SK-N-SH (cell line): ENCODE measurements at regions not wholly inside any gene's neighbourhood (a gene's known extent, or its start where the extent isn't known, plus 50 kb on each side); places are given as distances from the start of the nearest gene placed in this dataset.

Source experiments
- CTCF ChIA-PET: fragments of 300-600, 350-600 bp; formaldehyde crosslinking; extraction: SDS; loops from one replicate; lab custom pipeline; 2021; lab: Yijun Ruan, JAX
- POLR2A ChIA-PET: fragments of 350-600 bp; sonication (Branson Sonifier 250); formaldehyde crosslinking; extraction: SDS; loops from one replicate; lab custom pipeline; 2020; ENCODE audit warnings: antibody characterized with exemption, inconsistent platforms; lab: Yijun Ruan, JAX
- DNase-seq: peaks from one replicate; pipeline ENCODE4 v3.0.0; 2012
- H2AFZ ChIP-seq: fragments of 200-600 bp; sonication (generic); 2 replicates; pipeline ENCODE4 v1.8.1; 2016; ENCODE audit warnings: antibody characterized with exemption, mild to moderate bottlenecking, low read depth
- H3F3A ChIP-seq: fragments of 200-600 bp; sonication (generic); replicated peaks from 2 replicates; pipeline ENCODE3; 2016; ENCODE audit warnings: antibody characterized with exemption, mild to moderate bottlenecking; ENCODE audit not compliant: insufficient read depth
- H3K27ac ChIP-seq, 2 experiments: fragments of 200-500 bp in 1 of 2; fragments of 200-600 bp in 1 of 2; sonication (Bioruptor generic) in 1 of 2; sonication (generic), shearing (Covaris generic) in 1 of 2; 2 replicates each; pipeline versions ENCODE4 v1.5.1 to v1.6.1; 2014 to 2016; ENCODE audit warnings: low read depth in 2 of 2, inconsistent platforms in 1 of 2, low read length in 1 of 2, mild to moderate bottlenecking in 1 of 2, mixed read lengths in 1 of 2
- H3K27me3 ChIP-seq: fragments of 200-600 bp; sonication (generic), shearing (Covaris generic); 2 replicates; pipeline ENCODE4 v1.6.1; 2016; ENCODE audit warnings: mixed run types; ENCODE audit not compliant: insufficient read depth
- H3K36me3 ChIP-seq, 2 experiments: fragments of 200-500 bp in 1 of 2; fragments of 200-600 bp in 1 of 2; sonication (Bioruptor generic) in 1 of 2; sonication (generic) in 1 of 2; replicated peaks in 1 of 2; 2 replicates each; pipeline versions ENCODE3 to v1.5.1; 2014 to 2016; ENCODE audit warnings: low read length in 1 of 2, mild to moderate bottlenecking in 1 of 2; ENCODE audit not compliant: insufficient read depth in 2 of 2, control insufficient read depth in 1 of 2
- H3K4me1 ChIP-seq, 2 experiments: fragments of 200-500 bp in 1 of 2; fragments of 200-600 bp in 1 of 2; sonication (Bioruptor generic) in 1 of 2; sonication (generic), shearing (Covaris generic) in 1 of 2; 2 replicates each; pipeline versions ENCODE4 v1.5.1 to v1.6.1; 2014 to 2016; ENCODE audit warnings: low read depth in 1 of 2, low read length in 1 of 2, mixed run types in 1 of 2; ENCODE audit not compliant: insufficient read depth in 2 of 2, control insufficient read depth in 1 of 2
- H3K4me2 ChIP-seq: fragments of 200-600 bp; sonication (generic), shearing (Covaris generic); 2 replicates; pipeline ENCODE4 v1.6.1; 2017; ENCODE audit warnings: mixed run types
- H3K4me3 ChIP-seq, 2 experiments: fragments of 200-500 bp in 1 of 2; fragments of 200-600 bp in 1 of 2; sonication (Bioruptor generic) in 1 of 2; sonication (generic), shearing (Covaris generic) in 1 of 2; 2 replicates each; pipeline versions ENCODE4 v1.5.1 to v1.8.1; 2014 to 2016; ENCODE audit warnings: low read depth in 2 of 2, inconsistent platforms in 1 of 2, low read length in 1 of 2, mild to moderate bottlenecking in 1 of 2, mixed read lengths in 1 of 2, moderate library complexity in 1 of 2
- H3K79me2 ChIP-seq: fragments of 200-600 bp; sonication (generic); 2 replicates; pipeline ENCODE4 v1.8.1; 2017; ENCODE audit warnings: mild to moderate bottlenecking; ENCODE audit not compliant: insufficient read depth
- H3K9ac ChIP-seq: fragments of 200-600 bp; sonication (generic); 2 replicates; pipeline ENCODE4 v1.6.1; 2017; ENCODE audit warnings: mixed run types
- H3K9me2 ChIP-seq: fragments of 200-600 bp; sonication (generic); 2 replicates; pipeline ENCODE4 v1.6.1; 2017; ENCODE audit warnings: mixed run types
- H3K9me3 ChIP-seq: fragments of 200-600 bp; sonication (generic); 2 replicates; pipeline ENCODE4 v1.6.1; 2017; ENCODE audit warnings: mixed run types, mild to moderate bottlenecking, moderate library complexity
- H4K20me1 ChIP-seq: fragments of 200-600 bp; sonication (generic); 2 replicates; pipeline ENCODE4 v1.6.1; 2017; ENCODE audit warnings: mild to moderate bottlenecking, mixed run types; ENCODE audit not compliant: insufficient read depth
- CHD2 ChIP-seq: fragments of 150-350 bp; IDR thresholded peaks from 2 replicates; pipeline ENCODE4 v1.6.1; 2018; ENCODE audit warnings: low read length; ENCODE audit not compliant: partially characterized antibody
- EP300 ChIP-seq, 2 experiments: IDR thresholded peaks; 2 replicates each; pipeline versions ENCODE4 v1.4.0 to v1.6.1; 2012; ENCODE audit warnings: borderline replicate concordance in 1 of 2, low read depth in 1 of 2, low read length in 1 of 2
- EZH2phosphoT487 ChIP-seq: fragments of 200-600 bp; sonication (generic); IDR thresholded peaks from 2 replicates; pipeline ENCODE4 v1.6.1; 2017; ENCODE audit warnings: low read depth, mixed run types, mild to moderate bottlenecking, antibody characterized with exemption, moderate library complexity, borderline replicate concordance
- FOXM1 ChIP-seq: IDR thresholded peaks from 2 replicates; pipeline ENCODE4 v1.4.0; 2012; ENCODE audit warnings: low read depth, mild to moderate bottlenecking
- GABPA ChIP-seq: IDR thresholded peaks from 2 replicates; pipeline ENCODE4 v1.4.0; 2012; ENCODE audit warnings: low read depth, mild to moderate bottlenecking
- MEF2A ChIP-seq: IDR thresholded peaks from 2 replicates; pipeline ENCODE4 v1.4.0; 2012; ENCODE audit warnings: low read depth, borderline replicate concordance
- MXI1 ChIP-seq: IDR thresholded peaks from 2 replicates; pipeline ENCODE4 v1.6.1; 2012; ENCODE audit warnings: mild to moderate bottlenecking, low read depth, low read length, improper control_type of control experiment
- RAD21 ChIP-seq: IDR thresholded peaks from 2 replicates; pipeline ENCODE4 v1.6.1; 2012; ENCODE audit warnings: mild to moderate bottlenecking, low read length
- RCOR1 ChIP-seq: fragments of 150-350 bp; IDR thresholded peaks from 2 replicates; pipeline ENCODE4 v1.6.1; 2017; ENCODE audit warnings: antibody characterized with exemption, low read length
- SIN3A ChIP-seq: IDR thresholded peaks from 2 replicates; pipeline ENCODE4 v1.6.1; 2012; ENCODE audit warnings: low read depth, mild to moderate bottlenecking, low read length, moderate library complexity, borderline replicate concordance
- SMC3 ChIP-seq: IDR thresholded peaks from 2 replicates; pipeline ENCODE4 v1.6.1; 2012; ENCODE audit warnings: low read depth, low read length, improper control_type of control experiment
- TCF12 ChIP-seq: IDR thresholded peaks from 2 replicates; pipeline ENCODE4 v1.4.0; 2012
- YY1 ChIP-seq: IDR thresholded peaks from 2 replicates; pipeline ENCODE4 v1.4.0; 2012; ENCODE audit warnings: low read depth, mild to moderate bottlenecking
- WGBS: methylation state at CpG from one replicate; pipeline ENCODE4 v1.1.6; 2017; ENCODE audit warnings: low lambda C conversion rate; 5-methylcytosine and 5-hydroxymethylcytosine counted together
- TF ChIP-seq, protein P1 (sequence below): fragments of 200-600 bp; sonication (generic); IDR thresholded peaks from 2 replicates; pipeline ENCODE4 v1.6.1; 2017; ENCODE audit warnings: antibody characterized with exemption, mild to moderate bottlenecking, moderate library complexity
- TF ChIP-seq, protein P2 (sequence below): IDR thresholded peaks from 2 replicates; pipeline ENCODE4 v1.4.0; 2012; ENCODE audit warnings: low read depth, borderline replicate concordance
- TF ChIP-seq, protein P3 (sequence below): IDR thresholded peaks from 2 replicates; pipeline ENCODE4 v1.6.1; 2012; ENCODE audit warnings: mild to moderate bottlenecking, low read depth, low read length, moderate library complexity
- TF ChIP-seq, protein P4 (sequence below): IDR thresholded peaks from 2 replicates; pipeline ENCODE4 v1.4.0; 2012; ENCODE audit warnings: low read depth, borderline replicate concordance
- TF ChIP-seq, protein P5 (sequence below): IDR thresholded peaks from 2 replicates; pipeline ENCODE4; 2012

DNA sequence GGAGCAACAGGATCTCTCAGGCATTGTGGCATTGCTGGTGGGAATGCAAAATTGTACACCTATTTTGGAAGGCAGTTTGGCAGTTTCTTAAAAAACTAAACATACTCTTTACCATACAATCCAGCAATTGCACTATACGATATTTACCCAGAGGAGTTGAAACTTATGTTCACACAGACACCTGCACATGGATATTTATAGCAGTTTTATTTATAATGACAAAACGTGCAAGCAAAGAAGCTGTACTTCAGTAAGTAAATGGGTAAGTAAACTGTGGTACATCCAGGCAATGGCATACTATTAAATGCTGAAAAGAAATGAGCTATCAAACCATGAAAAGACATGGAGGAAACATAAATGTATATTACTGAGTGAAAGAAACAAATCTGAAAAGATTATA lies 71.6 kb upstream of the UBAC2 start:
- ChIA-PET POLR2A (no interaction called here), CTCF (interaction anchor here (0.6 kb wide), 1 partner anchor 73 kb away, joined by 4 read pairs; no protein-coding TSS in a partner anchor)
- Histone ChIP-seq H4K20me1 (no peaks in the 10 kb centered on the region), H3K4me3 (no peak overlapping the region), H3F3A (no peaks in the 10 kb centered on the region), H3K9me3 (no peaks in the 10 kb centered on the region), H3K4me1 (0 out of 4 replicates have a peak, but pooled peaks cover 0 to 5% of the 10 kb centered on the region in 2 experiments), H3K36me3 (no peaks in the 10 kb centered on the region), H3K4me2 (no peak overlapping the region), H3K79me2 (no peaks in the 10 kb centered on the region), H3K27ac (no peak overlapping the region), H3K27me3 (no peaks in the 10 kb centered on the region), H3K9ac (no peak overlapping the region), H3K9me2 (no peaks in the 10 kb centered on the region), H2AFZ (no peak overlapping the region)
- WGBS = 53% methylated on average over 2 of the region's 2 CpGs
- TF ChIP-seq RAD21 (no peak), YY1 (no peak), CHD2 (no peak), FOXM1 (no peak), EZH2phosphoT487 (no peak), SMC3 (no peak), MXI1 (no peak), RCOR1 (no peak), GABPA (no peak), MEF2A (no peak), EP300 (IDR thresholded peaks at IDR 0.05; ENCODE audit: borderline replicate concordance in 1 of 2, low read depth in 1 of 2, low read length in 1 of 2) (no peak), SIN3A (no peak), TCF12 (no peak)
- TF ChIP-seq, protein P1, sequence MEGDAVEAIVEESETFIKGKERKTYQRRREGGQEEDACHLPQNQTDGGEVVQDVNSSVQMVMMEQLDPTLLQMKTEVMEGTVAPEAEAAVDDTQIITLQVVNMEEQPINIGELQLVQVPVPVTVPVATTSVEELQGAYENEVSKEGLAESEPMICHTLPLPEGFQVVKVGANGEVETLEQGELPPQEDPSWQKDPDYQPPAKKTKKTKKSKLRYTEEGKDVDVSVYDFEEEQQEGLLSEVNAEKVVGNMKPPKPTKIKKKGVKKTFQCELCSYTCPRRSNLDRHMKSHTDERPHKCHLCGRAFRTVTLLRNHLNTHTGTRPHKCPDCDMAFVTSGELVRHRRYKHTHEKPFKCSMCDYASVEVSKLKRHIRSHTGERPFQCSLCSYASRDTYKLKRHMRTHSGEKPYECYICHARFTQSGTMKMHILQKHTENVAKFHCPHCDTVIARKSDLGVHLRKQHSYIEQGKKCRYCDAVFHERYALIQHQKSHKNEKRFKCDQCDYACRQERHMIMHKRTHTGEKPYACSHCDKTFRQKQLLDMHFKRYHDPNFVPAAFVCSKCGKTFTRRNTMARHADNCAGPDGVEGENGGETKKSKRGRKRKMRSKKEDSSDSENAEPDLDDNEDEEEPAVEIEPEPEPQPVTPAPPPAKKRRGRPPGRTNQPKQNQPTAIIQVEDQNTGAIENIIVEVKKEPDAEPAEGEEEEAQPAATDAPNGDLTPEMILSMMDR = no peak
- TF ChIP-seq, protein P2, sequence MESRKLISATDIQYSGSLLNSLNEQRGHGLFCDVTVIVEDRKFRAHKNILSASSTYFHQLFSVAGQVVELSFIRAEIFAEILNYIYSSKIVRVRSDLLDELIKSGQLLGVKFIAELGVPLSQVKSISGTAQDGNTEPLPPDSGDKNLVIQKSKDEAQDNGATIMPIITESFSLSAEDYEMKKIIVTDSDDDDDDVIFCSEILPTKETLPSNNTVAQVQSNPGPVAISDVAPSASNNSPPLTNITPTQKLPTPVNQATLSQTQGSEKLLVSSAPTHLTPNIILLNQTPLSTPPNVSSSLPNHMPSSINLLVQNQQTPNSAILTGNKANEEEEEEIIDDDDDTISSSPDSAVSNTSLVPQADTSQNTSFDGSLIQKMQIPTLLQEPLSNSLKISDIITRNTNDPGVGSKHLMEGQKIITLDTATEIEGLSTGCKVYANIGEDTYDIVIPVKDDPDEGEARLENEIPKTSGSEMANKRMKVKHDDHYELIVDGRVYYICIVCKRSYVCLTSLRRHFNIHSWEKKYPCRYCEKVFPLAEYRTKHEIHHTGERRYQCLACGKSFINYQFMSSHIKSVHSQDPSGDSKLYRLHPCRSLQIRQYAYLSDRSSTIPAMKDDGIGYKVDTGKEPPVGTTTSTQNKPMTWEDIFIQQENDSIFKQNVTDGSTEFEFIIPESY = no peak
- TF ChIP-seq, protein P3, sequence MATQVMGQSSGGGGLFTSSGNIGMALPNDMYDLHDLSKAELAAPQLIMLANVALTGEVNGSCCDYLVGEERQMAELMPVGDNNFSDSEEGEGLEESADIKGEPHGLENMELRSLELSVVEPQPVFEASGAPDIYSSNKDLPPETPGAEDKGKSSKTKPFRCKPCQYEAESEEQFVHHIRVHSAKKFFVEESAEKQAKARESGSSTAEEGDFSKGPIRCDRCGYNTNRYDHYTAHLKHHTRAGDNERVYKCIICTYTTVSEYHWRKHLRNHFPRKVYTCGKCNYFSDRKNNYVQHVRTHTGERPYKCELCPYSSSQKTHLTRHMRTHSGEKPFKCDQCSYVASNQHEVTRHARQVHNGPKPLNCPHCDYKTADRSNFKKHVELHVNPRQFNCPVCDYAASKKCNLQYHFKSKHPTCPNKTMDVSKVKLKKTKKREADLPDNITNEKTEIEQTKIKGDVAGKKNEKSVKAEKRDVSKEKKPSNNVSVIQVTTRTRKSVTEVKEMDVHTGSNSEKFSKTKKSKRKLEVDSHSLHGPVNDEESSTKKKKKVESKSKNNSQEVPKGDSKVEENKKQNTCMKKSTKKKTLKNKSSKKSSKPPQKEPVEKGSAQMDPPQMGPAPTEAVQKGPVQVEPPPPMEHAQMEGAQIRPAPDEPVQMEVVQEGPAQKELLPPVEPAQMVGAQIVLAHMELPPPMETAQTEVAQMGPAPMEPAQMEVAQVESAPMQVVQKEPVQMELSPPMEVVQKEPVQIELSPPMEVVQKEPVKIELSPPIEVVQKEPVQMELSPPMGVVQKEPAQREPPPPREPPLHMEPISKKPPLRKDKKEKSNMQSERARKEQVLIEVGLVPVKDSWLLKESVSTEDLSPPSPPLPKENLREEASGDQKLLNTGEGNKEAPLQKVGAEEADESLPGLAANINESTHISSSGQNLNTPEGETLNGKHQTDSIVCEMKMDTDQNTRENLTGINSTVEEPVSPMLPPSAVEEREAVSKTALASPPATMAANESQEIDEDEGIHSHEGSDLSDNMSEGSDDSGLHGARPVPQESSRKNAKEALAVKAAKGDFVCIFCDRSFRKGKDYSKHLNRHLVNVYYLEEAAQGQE = no peak
- TF ChIP-seq, protein P4, sequence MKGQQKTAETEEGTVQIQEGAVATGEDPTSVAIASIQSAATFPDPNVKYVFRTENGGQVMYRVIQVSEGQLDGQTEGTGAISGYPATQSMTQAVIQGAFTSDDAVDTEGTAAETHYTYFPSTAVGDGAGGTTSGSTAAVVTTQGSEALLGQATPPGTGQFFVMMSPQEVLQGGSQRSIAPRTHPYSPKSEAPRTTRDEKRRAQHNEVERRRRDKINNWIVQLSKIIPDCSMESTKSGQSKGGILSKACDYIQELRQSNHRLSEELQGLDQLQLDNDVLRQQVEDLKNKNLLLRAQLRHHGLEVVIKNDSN = no peak
- TF ChIP-seq, protein P5, sequence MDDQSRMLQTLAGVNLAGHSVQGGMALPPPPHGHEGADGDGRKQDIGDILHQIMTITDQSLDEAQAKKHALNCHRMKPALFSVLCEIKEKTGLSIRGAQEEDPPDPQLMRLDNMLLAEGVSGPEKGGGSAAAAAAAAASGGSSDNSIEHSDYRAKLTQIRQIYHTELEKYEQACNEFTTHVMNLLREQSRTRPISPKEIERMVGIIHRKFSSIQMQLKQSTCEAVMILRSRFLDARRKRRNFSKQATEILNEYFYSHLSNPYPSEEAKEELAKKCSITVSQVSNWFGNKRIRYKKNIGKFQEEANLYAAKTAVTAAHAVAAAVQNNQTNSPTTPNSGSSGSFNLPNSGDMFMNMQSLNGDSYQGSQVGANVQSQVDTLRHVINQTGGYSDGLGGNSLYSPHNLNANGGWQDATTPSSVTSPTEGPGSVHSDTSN = no peak
- no peak for DNase-seq
